ENCODE measurements at regions not wholly inside any gene's neighbourhood (a gene's known extent, or its start where the extent isn't known, plus 50 kb on each side); places are given as distances from the start of the nearest gene placed in this dataset.

- TF ChIP-seq, protein P1, sequence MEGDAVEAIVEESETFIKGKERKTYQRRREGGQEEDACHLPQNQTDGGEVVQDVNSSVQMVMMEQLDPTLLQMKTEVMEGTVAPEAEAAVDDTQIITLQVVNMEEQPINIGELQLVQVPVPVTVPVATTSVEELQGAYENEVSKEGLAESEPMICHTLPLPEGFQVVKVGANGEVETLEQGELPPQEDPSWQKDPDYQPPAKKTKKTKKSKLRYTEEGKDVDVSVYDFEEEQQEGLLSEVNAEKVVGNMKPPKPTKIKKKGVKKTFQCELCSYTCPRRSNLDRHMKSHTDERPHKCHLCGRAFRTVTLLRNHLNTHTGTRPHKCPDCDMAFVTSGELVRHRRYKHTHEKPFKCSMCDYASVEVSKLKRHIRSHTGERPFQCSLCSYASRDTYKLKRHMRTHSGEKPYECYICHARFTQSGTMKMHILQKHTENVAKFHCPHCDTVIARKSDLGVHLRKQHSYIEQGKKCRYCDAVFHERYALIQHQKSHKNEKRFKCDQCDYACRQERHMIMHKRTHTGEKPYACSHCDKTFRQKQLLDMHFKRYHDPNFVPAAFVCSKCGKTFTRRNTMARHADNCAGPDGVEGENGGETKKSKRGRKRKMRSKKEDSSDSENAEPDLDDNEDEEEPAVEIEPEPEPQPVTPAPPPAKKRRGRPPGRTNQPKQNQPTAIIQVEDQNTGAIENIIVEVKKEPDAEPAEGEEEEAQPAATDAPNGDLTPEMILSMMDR (IDR thresholded peaks at IDR 0.05) = no peak
- TF ChIP-seq POLR2A (IDR thresholded peaks at IDR 0.05) = no peak
These were observed 334.5 kb upstream of the FRG2C start for GRCh38 chr3:75329476-75330097.

All from right lobe of liver (tissue), 4 donors.